CD14-positive monocyte (primary cell): ENCODE measurements at regions not wholly inside any gene's neighbourhood (a gene's known extent, or its start where the extent isn't known, plus 50 kb on each side); places are given as distances from the start of the nearest gene placed in this dataset.

ENCODE experiments used
- DNase-seq, 3 donors: peaks; one replicate each; pipeline ENCODE4 v3.0.0-alpha.2; 2011 to 2022
- H2AFZ ChIP-seq: 2 replicates; pipeline ENCODE4 v1.6.0; 2012; ENCODE audit warnings: mild to moderate bottlenecking, low read depth, low read length, inconsistent platforms; ENCODE audit not compliant: insufficient read depth, poor library complexity, severe bottlenecking
- H3K27ac ChIP-seq, 2 donors: 1 replicate in 1 of 2; 2 replicates in 1 of 2; pipeline ENCODE4 v1.5.1; 2012 to 2013; ENCODE audit warnings: low read length in 2 of 2, control low read depth in 1 of 2, inconsistent platforms in 1 of 2, low read depth in 1 of 2, mild to moderate bottlenecking in 1 of 2
- H3K27me3 ChIP-seq, 2 donors: one replicate each; pipeline versions ENCODE4 v1.6.0 to v1.6.1; 2011 to 2013; ENCODE audit warnings: low read length in 2 of 2; ENCODE audit not compliant: control insufficient read depth in 2 of 2, insufficient read depth in 2 of 2
- H3K36me3 ChIP-seq, 2 donors: replicated peaks in 1 of 2; 1 replicate in 1 of 2; 2 replicates in 1 of 2; pipeline versions ENCODE4 v1.5.1 to v1.6.1; 2012 to 2013; ENCODE audit warnings: low read length in 2 of 2, control low read depth in 1 of 2, inconsistent platforms in 1 of 2, mild to moderate bottlenecking in 1 of 2; ENCODE audit not compliant: insufficient read depth in 2 of 2, control insufficient read depth in 1 of 2
- H3K4me1 ChIP-seq, 2 donors: 1 replicate in 1 of 2; 2 replicates in 1 of 2; pipeline versions ENCODE4 v1.5.1 to v1.6.1; 2012 to 2013; ENCODE audit warnings: low read length in 2 of 2, control low read depth in 1 of 2, inconsistent platforms in 1 of 2, mild to moderate bottlenecking in 1 of 2, moderate library complexity in 1 of 2; ENCODE audit not compliant: insufficient read depth in 2 of 2, control insufficient read depth in 1 of 2
- H3K4me2 ChIP-seq: replicated peaks from 2 replicates; pipeline ENCODE3; 2012; ENCODE audit warnings: low read length, moderate library complexity, mild to moderate bottlenecking; ENCODE audit not compliant: poor library complexity, severe bottlenecking; ENCODE audit errors: extremely low read depth
- H3K4me3 ChIP-seq, 3 experiments: fragments of 200-600 bp in 1 of 3; sonication (generic) in 1 of 3; replicated peaks in 1 of 3; 1 replicate in 2 of 3; 2 replicates in 1 of 3; pipeline ENCODE4 v1.5.1; 2011 to 2013; ENCODE audit warnings: low read length in 3 of 3, mild to moderate bottlenecking in 3 of 3, control low read depth in 2 of 3, low read depth in 2 of 3, inconsistent platforms in 1 of 3, moderate library complexity in 1 of 3
- H3K79me2 ChIP-seq: 2 replicates; pipeline ENCODE4 v1.6.0; 2012; ENCODE audit warnings: mild to moderate bottlenecking, control low read depth, inconsistent platforms, low read length, moderate library complexity; ENCODE audit not compliant: insufficient read depth
- H3K9ac ChIP-seq: 2 replicates; pipeline ENCODE4 v1.6.0; 2017; ENCODE audit warnings: low read length, mild to moderate bottlenecking; ENCODE audit not compliant: insufficient read depth, poor library complexity, severe bottlenecking
- H3K9me3 ChIP-seq, 2 donors: replicated peaks in 1 of 2; 1 replicate in 1 of 2; 2 replicates in 1 of 2; pipeline versions ENCODE4 v1.5.1 to v1.6.1; 2012 to 2013; ENCODE audit warnings: low read length in 2 of 2, control low read depth in 1 of 2; ENCODE audit not compliant: control insufficient read depth in 1 of 2, insufficient read depth in 1 of 2
- H4K20me1 ChIP-seq: 2 replicates; pipeline ENCODE4 v1.6.0; 2012; ENCODE audit warnings: mild to moderate bottlenecking, low read length, control low read depth, moderate library complexity; ENCODE audit not compliant: insufficient read depth
- H3K27ac Mint-ChIP-seq, 7 donors: one replicate each; pipeline ENCODE4 v1.8.0; 2020; ENCODE audit warnings: mild to moderate bottlenecking in 7 of 7, mixed read lengths in 7 of 7, moderate library complexity in 6 of 7, inconsistent platforms in 2 of 7
- H3K27me3 Mint-ChIP-seq, 3 donors: one replicate each; pipeline ENCODE4 v1.8.0; 2021 to 2022; ENCODE audit warnings: low read depth in 3 of 3, mild to moderate bottlenecking in 3 of 3, mixed read lengths in 3 of 3, moderate library complexity in 3 of 3, inconsistent platforms in 1 of 3
- H3K36me3 Mint-ChIP-seq, 2 donors: one replicate each; pipeline ENCODE4 v1.8.0; 2020; ENCODE audit warnings: mixed read lengths in 2 of 2, inconsistent platforms in 1 of 2, mild to moderate bottlenecking in 1 of 2
- H3K4me1 Mint-ChIP-seq: one replicate; pipeline ENCODE4 v1.8.0; 2020; ENCODE audit warnings: mild to moderate bottlenecking, mixed read lengths
- H3K4me3 Mint-ChIP-seq, 2 donors: one replicate each; pipeline ENCODE4 v1.8.0; 2020; ENCODE audit warnings: mild to moderate bottlenecking in 2 of 2, mixed read lengths in 2 of 2, moderate library complexity in 1 of 2
- H3K9me3 Mint-ChIP-seq, 7 donors: one replicate each; pipeline ENCODE4 v1.8.0; 2020 to 2022; ENCODE audit warnings: mixed read lengths in 7 of 7, mild to moderate bottlenecking in 6 of 7, moderate library complexity in 6 of 7, inconsistent platforms in 2 of 7
- WGBS: methylation state at CpG from one replicate; pipeline ENCODE4 v1.1.5; 2013; ENCODE audit warnings: missing lambda C conversion rate; ENCODE audit not compliant: insufficient coverage; 5-methylcytosine and 5-hydroxymethylcytosine counted together
- intact Hi-C, 2 donors: fragments of 100-400 bp; cut with micrococcal nuclease; formaldehyde crosslinking; loops; one replicate each; pipeline versions ENCODE4 v1.15.0 to v1.15.1; 2023
- TF ChIP-seq, protein P1 (sequence below): fragments of 200-600 bp; IDR thresholded peaks from one replicate; pipeline ENCODE4 v1.8.0; 2022; ENCODE audit warnings: antibody characterized with exemption, mild to moderate bottlenecking

DNA sequence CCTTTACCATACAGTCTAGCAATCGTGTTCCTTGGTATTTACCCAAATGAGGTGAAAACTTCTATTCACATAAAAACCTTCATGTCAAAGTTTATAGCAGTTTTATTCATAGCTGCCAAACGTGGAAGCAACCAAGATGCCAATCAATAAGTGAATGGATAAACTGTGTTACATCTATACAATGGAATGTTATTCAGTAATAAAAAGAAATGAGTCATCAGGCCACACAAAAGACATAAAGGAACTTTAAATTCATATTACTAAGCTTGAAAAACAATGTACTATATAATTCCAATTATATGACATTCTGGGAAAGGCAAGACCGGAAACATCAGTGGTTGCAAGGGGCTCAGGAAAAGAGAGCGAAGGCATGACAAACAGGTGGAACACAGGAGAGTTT is 679.9 kb downstream of the ISL1 start:
- WGBS, result no CpG with 5 or more reads among the region's 4 CpGs
- Histone ChIP-seq H3K79me2 (no peaks in the 10 kb centered on the region), H4K20me1 (no peaks in the 10 kb centered on the region), H3K9ac (no peak overlapping the region), H3K36me3 (no peaks in the 10 kb centered on the region), H3K4me3 (no peak overlapping the region), H3K9me3 (no peaks in the 10 kb centered on the region), H3K4me2 (no peak overlapping the region), H3K27me3 (no peaks in the 10 kb centered on the region), H3K27ac (no peak overlapping the region), H2AFZ (no peak overlapping the region), H3K4me1 (no peaks in the 10 kb centered on the region)
- H3K36me3 Mint-ChIP-seq, result no peaks in the 10 kb centered on the region
- no peak overlapping the region for H3K27ac Mint-ChIP-seq
- no peaks in the 10 kb centered on the region for H3K4me1 Mint-ChIP-seq
- no peak for DNase-seq
- H3K27me3 Mint-ChIP-seq, result no peaks in the 10 kb centered on the region
- peaks cover 0 to 7% (median 2%) of the 10 kb centered on the region in 7 donors for H3K9me3 Mint-ChIP-seq
- H3K4me3 Mint-ChIP-seq, result no peak overlapping the region
- intact Hi-C loops, result no loop called here
- TF ChIP-seq, protein P1, sequence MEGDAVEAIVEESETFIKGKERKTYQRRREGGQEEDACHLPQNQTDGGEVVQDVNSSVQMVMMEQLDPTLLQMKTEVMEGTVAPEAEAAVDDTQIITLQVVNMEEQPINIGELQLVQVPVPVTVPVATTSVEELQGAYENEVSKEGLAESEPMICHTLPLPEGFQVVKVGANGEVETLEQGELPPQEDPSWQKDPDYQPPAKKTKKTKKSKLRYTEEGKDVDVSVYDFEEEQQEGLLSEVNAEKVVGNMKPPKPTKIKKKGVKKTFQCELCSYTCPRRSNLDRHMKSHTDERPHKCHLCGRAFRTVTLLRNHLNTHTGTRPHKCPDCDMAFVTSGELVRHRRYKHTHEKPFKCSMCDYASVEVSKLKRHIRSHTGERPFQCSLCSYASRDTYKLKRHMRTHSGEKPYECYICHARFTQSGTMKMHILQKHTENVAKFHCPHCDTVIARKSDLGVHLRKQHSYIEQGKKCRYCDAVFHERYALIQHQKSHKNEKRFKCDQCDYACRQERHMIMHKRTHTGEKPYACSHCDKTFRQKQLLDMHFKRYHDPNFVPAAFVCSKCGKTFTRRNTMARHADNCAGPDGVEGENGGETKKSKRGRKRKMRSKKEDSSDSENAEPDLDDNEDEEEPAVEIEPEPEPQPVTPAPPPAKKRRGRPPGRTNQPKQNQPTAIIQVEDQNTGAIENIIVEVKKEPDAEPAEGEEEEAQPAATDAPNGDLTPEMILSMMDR, result no peak

DNA sequence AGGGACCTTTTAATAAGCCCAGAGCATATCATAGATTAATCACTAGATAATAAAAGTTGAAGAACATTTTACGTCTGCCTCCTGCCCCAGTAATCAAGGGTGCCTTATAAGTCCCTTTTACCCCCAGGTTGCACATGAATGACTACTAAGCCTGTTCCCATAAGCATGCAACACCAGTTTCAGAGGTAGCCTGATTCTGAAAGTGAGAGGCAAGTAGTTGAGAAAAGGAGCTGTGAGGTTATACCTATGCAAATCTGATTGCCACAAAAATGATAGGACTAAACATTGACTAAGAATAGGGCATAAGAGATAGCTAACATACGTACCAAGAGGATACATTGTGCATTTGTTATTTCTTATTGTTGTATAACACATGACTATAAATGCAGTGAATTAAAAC is 681.9 kb downstream of the ISL1 start:
- TF ChIP-seq, protein P1, result no peak
- Histone ChIP-seq H3K9me3 (no peaks in the 10 kb centered on the region), H3K4me3 (no peak overlapping the region), H3K4me2 (no peak overlapping the region), H2AFZ (no peak overlapping the region), H3K27ac (no peak overlapping the region), H3K27me3 (no peaks in the 10 kb centered on the region), H3K9ac (no peak overlapping the region), H4K20me1 (no peaks in the 10 kb centered on the region), H3K4me1 (no peaks in the 10 kb centered on the region), H3K79me2 (no peaks in the 10 kb centered on the region), H3K36me3 (no peaks in the 10 kb centered on the region)
- Mint-ChIP-seq H3K4me1 (no peaks in the 10 kb centered on the region), H3K27me3 (no peaks in the 10 kb centered on the region), H3K36me3 (no peaks in the 10 kb centered on the region), H3K27ac (no peak overlapping the region), H3K4me3 (no peak overlapping the region), H3K9me3 (peaks cover 0 to 7% (median 2%) of the 10 kb centered on the region in 7 donors)
- intact Hi-C loops, result no loop called here
- no peak for DNase-seq
- WGBS, result no CpG with 5 or more reads among the region's 2 CpGs
